GM12878 (cell line): ENCODE measurements at regions not wholly inside any gene's neighbourhood (a gene's known extent, or its start where the extent isn't known, plus 50 kb on each side); places are given as distances from the start of the nearest gene placed in this dataset.

Source experiments
- ATAC-seq: fragments of 200-7000 bp; cut with Tn5 transposase; 3 replicates; pipeline ENCODE4 v1.9.1; 2020; ENCODE audit warnings: mild to moderate bottlenecking, moderate library complexity
- BruUV-seq: library from RNA; stranded (reverse); fragments of 400-500 nt; replicated peaks from 2 replicates; lab custom pipeline; 2021; lab: Mats Ljungman, UMichigan
- CTCF ChIA-PET: fragments of 300-600 bp; sonication (Branson Sonifier 250); formaldehyde crosslinking; extraction: SDS; loops from one replicate; lab custom pipeline; 2021; ENCODE audit warnings: inconsistent platforms; lab: Yijun Ruan, JAX
- POLR2A ChIA-PET: fragments of 350-600 bp; formaldehyde crosslinking; extraction: SDS; loops from one replicate; lab custom pipeline; 2021; ENCODE audit warnings: inconsistent platforms; lab: Charles Lee
- RAD21 ChIA-PET: fragments of 300-600 bp; sonication (Branson Sonifier 250); formaldehyde crosslinking; loops from one replicate; lab custom pipeline; 2023; ENCODE audit warnings: antibody characterized with exemption; ENCODE audit not compliant: unreplicated experiment; lab: Charles Lee
- SMC1A ChIA-PET: fragments of 300-600 bp; sonication (Branson Sonifier 250); formaldehyde crosslinking; loops from one replicate; lab custom pipeline; 2023; ENCODE audit not compliant: unreplicated experiment, uncharacterized antibody; lab: Charles Lee
- DNase-seq: peaks from one replicate; pipeline ENCODE4 v3.0.0-alpha.2; 2011; ENCODE audit warnings: low read depth, low spot score
- FAIRE-seq: peaks from 3 replicates; lab custom pipeline; 2011; peaks lifted over from hg19 to GRCh38; lab: Jason Lieb, UNC
- H2AFZ ChIP-seq: 2 replicates; pipeline ENCODE4 v1.6.0; 2011; ENCODE audit warnings: low read depth, low read length, control low read depth; ENCODE audit not compliant: control insufficient read depth
- H3K27ac ChIP-seq: 2 replicates; pipeline ENCODE4 v1.5.1; 2011; ENCODE audit warnings: control low read depth; ENCODE audit not compliant: control insufficient read depth, insufficient read depth
- H3K27me3 ChIP-seq, 2 experiments: replicated peaks in 1 of 2; 2 replicates each; pipeline versions ENCODE4 v1.6.0 to v1.6.1; 2011; ENCODE audit warnings: low read length in 1 of 2; ENCODE audit not compliant: control insufficient read depth in 2 of 2, insufficient read depth in 2 of 2
- H3K36me3 ChIP-seq, 2 experiments: 2 replicates each; pipeline ENCODE4 v1.5.1; 2011; ENCODE audit warnings: low read length in 1 of 2; ENCODE audit not compliant: control insufficient read depth in 2 of 2, insufficient read depth in 2 of 2
- H3K4me1 ChIP-seq: 2 replicates; pipeline ENCODE4 v1.6.1; 2011; ENCODE audit warnings: mild to moderate bottlenecking, low read length, moderate library complexity, mixed read lengths; ENCODE audit not compliant: control insufficient read depth, insufficient read depth
- H3K4me2 ChIP-seq: 2 replicates; pipeline ENCODE4 v1.6.0; 2011; ENCODE audit warnings: control low read depth; ENCODE audit not compliant: control insufficient read depth, insufficient read depth
- H3K4me3 ChIP-seq: fragments of 200-600 bp; sonication (generic); 2 replicates; pipeline ENCODE4 v1.5.1; 2016
- H3K79me2 ChIP-seq: 2 replicates; pipeline ENCODE4 v1.6.0; 2011; ENCODE audit warnings: low read length; ENCODE audit not compliant: control insufficient read depth, insufficient read depth
- H3K9ac ChIP-seq: 2 replicates; pipeline ENCODE4 v1.8.0; 2011; ENCODE audit warnings: low read length, control low read depth, mixed read lengths; ENCODE audit not compliant: control insufficient read depth, insufficient read depth
- H3K9me3 ChIP-seq: replicated peaks from 3 replicates; pipeline ENCODE4 v1.5.1; 2011; ENCODE audit warnings: mild to moderate bottlenecking, low read length; ENCODE audit not compliant: control insufficient read depth, insufficient read depth
- H4K20me1 ChIP-seq: 2 replicates; pipeline ENCODE4 v1.6.0; 2011; ENCODE audit not compliant: control insufficient read depth, insufficient read depth
- BCL11A ChIP-seq: IDR thresholded peaks from 2 replicates; pipeline ENCODE4 v1.6.1; 2011; ENCODE audit warnings: low read depth, low read length
- BRCA1 ChIP-seq: IDR thresholded peaks from 2 replicates; pipeline ENCODE4 v1.6.1; 2011; ENCODE audit warnings: low read depth, low read length, improper control_type of control experiment
- CEBPB ChIP-seq, 2 experiments: fragments of 150-350 bp in 1 of 2; IDR thresholded peaks; 2 replicates each; pipeline ENCODE4 v1.6.1; 2012 to 2014; ENCODE audit warnings: low read depth in 2 of 2, low read length in 2 of 2, borderline replicate concordance in 1 of 2, inconsistent platforms in 1 of 2
- CHD1 ChIP-seq: IDR thresholded peaks from 2 replicates; pipeline ENCODE4 v1.6.1; 2012; ENCODE audit warnings: low read depth, low read length, improper control_type of control experiment
- CREM ChIP-seq: IDR thresholded peaks from 2 replicates; pipeline ENCODE4 v1.6.1; 2014; ENCODE audit warnings: antibody characterized with exemption, low read depth
- EP300 ChIP-seq, 2 experiments: fragments of 150-350 bp in 1 of 2; IDR thresholded peaks; 2 replicates each; pipeline ENCODE4 v1.6.1; 2011 to 2012; ENCODE audit warnings: low read depth in 2 of 2, low read length in 2 of 2, borderline replicate concordance in 1 of 2, improper control_type of control experiment in 1 of 2, inconsistent platforms in 1 of 2; ENCODE audit not compliant: control insufficient read depth in 1 of 2
- FOXM1 ChIP-seq: IDR thresholded peaks from 2 replicates; pipeline ENCODE4 v1.6.1; 2012; ENCODE audit warnings: low read depth, mild to moderate bottlenecking, inconsistent platforms, low read length, moderate library complexity
- GABPA ChIP-seq: IDR thresholded peaks from 2 replicates; pipeline ENCODE4 v1.6.1; 2014; ENCODE audit warnings: antibody characterized with exemption, low read depth, mild to moderate bottlenecking, inconsistent platforms
- HCFC1 ChIP-seq: fragments of 150-350 bp; IDR thresholded peaks from 2 replicates; pipeline ENCODE4 v1.6.1; 2014; ENCODE audit warnings: low read length
- MEF2B ChIP-seq: fragments of 450-650 bp; IDR thresholded peaks from 2 replicates; pipeline ENCODE4 v1.6.1; 2018; ENCODE audit warnings: mild to moderate bottlenecking, moderate library complexity; ENCODE audit not compliant: partially characterized antibody, poor library complexity, severe bottlenecking
- MTA2 ChIP-seq: fragments of 450-650 bp; IDR thresholded peaks from 2 replicates; pipeline ENCODE4 v1.6.1; 2016; ENCODE audit warnings: low read depth, mild to moderate bottlenecking, moderate library complexity
- MXI1 ChIP-seq: fragments of 150-350 bp; IDR thresholded peaks from 2 replicates; pipeline ENCODE4 v1.6.1; 2011; ENCODE audit warnings: low read depth, mild to moderate bottlenecking, inconsistent platforms, low read length, improper control_type of control experiment
- PAX8 ChIP-seq: fragments of 450-650 bp; IDR thresholded peaks from 2 replicates; pipeline ENCODE4 v1.6.1; 2017; ENCODE audit warnings: mild to moderate bottlenecking, moderate library complexity
- RAD51 ChIP-seq: fragments of 450-650 bp; IDR thresholded peaks from 2 replicates; pipeline ENCODE4 v1.6.1; 2016; ENCODE audit warnings: moderate library complexity, mild to moderate bottlenecking, inconsistent platforms
- RUNX3 ChIP-seq: IDR thresholded peaks from 2 replicates; pipeline ENCODE4 v1.6.1; 2012; ENCODE audit warnings: low read length, inconsistent platforms
- SP1 ChIP-seq: IDR thresholded peaks from one replicate; pipeline ENCODE4 v1.6.1; 2011; ENCODE audit warnings: low read depth, low read length
- TARDBP ChIP-seq: IDR thresholded peaks from 2 replicates; pipeline ENCODE4 v1.6.1; 2016; ENCODE audit warnings: borderline replicate concordance
- TBL1XR1 ChIP-seq: IDR thresholded peaks from 2 replicates; pipeline ENCODE4 v1.6.1; 2012; ENCODE audit warnings: low read depth, low read length, improper control_type of control experiment
- TCF3 ChIP-seq: IDR thresholded peaks from 2 replicates; pipeline ENCODE4 v1.6.1; 2012; ENCODE audit warnings: low read depth, mild to moderate bottlenecking, low read length, borderline replicate concordance; ENCODE audit not compliant: insufficient read depth
- YBX1 ChIP-seq: fragments of 450-650 bp; IDR thresholded peaks from 2 replicates; pipeline ENCODE4 v1.6.1; 2016; ENCODE audit warnings: antibody characterized with exemption
- WGBS: methylation state at CpG from one replicate; pipeline ENCODE4 v1.1.6; 2016; ENCODE audit warnings: low lambda C conversion rate; ENCODE audit not compliant: insufficient replicate concordance, insufficient coverage; ENCODE audit errors: missing lambda C conversion rate; 5-methylcytosine and 5-hydroxymethylcytosine counted together
- in situ Hi-C: fragments of 300-500 bp; cut with MboI; formaldehyde crosslinking; loops from 9 replicates; pipeline ENCODE4 v1.14.3; 2018; ENCODE audit warnings: mixed read lengths
- intact Hi-C: fragments of 100-400 bp; cut with micrococcal nuclease; formaldehyde crosslinking; loops from one replicate; pipeline ENCODE4 v1.14.2; 2022; ENCODE audit not compliant: unreplicated experiment
- TF ChIP-seq, protein P1 (sequence below): fragments of 150-350 bp; IDR thresholded peaks from 2 replicates; pipeline ENCODE4 v1.6.1; 2014; ENCODE audit warnings: mild to moderate bottlenecking, low read depth, low read length
- TF ChIP-seq, protein P2 (sequence below): fragments of 150-350 bp; IDR thresholded peaks from 2 replicates; pipeline ENCODE4 v1.6.1; 2016; ENCODE audit warnings: low read depth, low read length

DNA sequence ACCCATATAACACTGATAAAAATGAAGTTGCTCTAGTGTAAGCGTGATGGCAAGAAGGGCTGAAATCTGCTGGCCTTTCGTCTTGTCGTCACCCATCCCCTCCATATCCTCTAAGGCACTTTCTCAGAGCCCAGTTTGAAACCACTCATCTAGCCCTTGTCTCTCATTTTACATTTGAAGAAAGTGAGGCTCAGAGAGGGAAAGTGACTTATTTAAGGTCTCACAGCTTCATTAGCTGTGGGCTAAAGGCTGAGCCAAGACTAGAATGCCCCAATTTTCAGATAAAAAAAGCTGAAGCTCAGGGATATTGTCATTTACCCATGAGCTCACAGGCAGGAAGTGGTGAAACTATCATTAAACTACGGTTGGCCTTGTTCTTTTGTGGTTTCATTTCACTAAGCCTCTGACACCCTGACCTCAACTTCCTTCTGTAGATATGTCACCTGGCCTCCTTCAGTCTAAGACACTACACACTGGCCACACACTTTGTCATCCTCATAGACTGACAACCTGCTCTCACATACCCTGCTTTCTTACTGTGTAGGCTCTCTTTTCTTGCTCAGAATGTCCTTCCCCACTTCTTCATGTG is 176.7 kb upstream of the DMAC1 start:
- Histone ChIP-seq H3K4me3 (no peak overlapping the region), H3K27ac (peak overlapping the region; percentile 74), H3K79me2 (no peaks in the 10 kb centered on the region), H3K36me3 (no peaks in the 10 kb centered on the region), H3K27me3 (no peaks in the 10 kb centered on the region), H3K4me1 (peaks cover 38% of the 10 kb centered on the region), H2AFZ (peak overlapping the region; percentile 25), H3K4me2 (peak overlapping the region; percentile 28), H3K9me3 (no peaks in the 10 kb centered on the region), H3K9ac (no peak overlapping the region), H4K20me1 (no peaks in the 10 kb centered on the region)
- ATAC-seq, result peak; percentile 98
- intact Hi-C loops (loop anchor here (5.0 to 10.0 kb wide), 2 partner anchors 179 to 681 kb away; partner anchors contain the start of gene DMAC1), in situ Hi-C loops (loop anchor here (10.0 kb wide), 2 partner anchors 181 to 681 kb away; partner anchors contain the start of gene DMAC1)
- POLR2A ChIA-PET, result no interaction called here
- CTCF ChIA-PET, result interaction anchor here (0.9 to 1.0 kb wide), 2 partner anchors 18 to 132 kb away, joined by 3 read pairs; no protein-coding TSS in a partner anchor
- FAIRE-seq, result peak; percentile 99
- 3% methylated on average over 4 of the region's 4 CpGs for WGBS
- BruUV-seq, result no TSS peak
- RAD21 ChIA-PET, result interaction anchor here (1.1 kb wide), 1 partner anchor 48 kb away, joined by 3 read pairs; no protein-coding TSS in a partner anchor
- SMC1A ChIA-PET, result interaction anchor here (0.8 to 2.8 kb wide), 4 partner anchors 12 to 184 kb away, joined by 3 to 7 read pairs (median 4); no protein-coding TSS in a partner anchor
- DNase-seq, result peak; percentile 89
- TF ChIP-seq HCFC1 (no peak), MEF2B (peak; percentile 77), BCL11A (peak; percentile 84), TBL1XR1 (no peak), RAD51 (peak; percentile 75), TARDBP (no peak), PAX8 (no peak), CEBPB (IDR thresholded peaks at IDR 0.05; ENCODE audit: borderline replicate concordance in 1 of 2, low read depth in 2 of 2, low read length in 2 of 2) (no peak), MXI1 (0 out of 2 replicates have a peak, but pooled peaks have one; percentile 57), TCF3 (peak; percentile 72; the same call in 1 of the 2 replicates), BRCA1 (no peak), SP1 (peak; percentile 36), CREM (peak; percentile 90; the same call in 1 of the 2 replicates), YBX1 (no peak), FOXM1 (peak; percentile 80; the same call in 1 of the 2 replicates), RUNX3 (peak; percentile 100), MTA2 (peak; percentile 98), EP300 (IDR thresholded peaks at IDR 0.05; ENCODE audit: borderline replicate concordance in 1 of 2, control insufficient read depth in 1 of 2, low read depth in 2 of 2, low read length in 2 of 2) (peak; percentile 93 to 96; a peak in 3 of 4 replicates), GABPA (peak; percentile 75), CHD1 (no peak)
- TF ChIP-seq, protein P1, sequence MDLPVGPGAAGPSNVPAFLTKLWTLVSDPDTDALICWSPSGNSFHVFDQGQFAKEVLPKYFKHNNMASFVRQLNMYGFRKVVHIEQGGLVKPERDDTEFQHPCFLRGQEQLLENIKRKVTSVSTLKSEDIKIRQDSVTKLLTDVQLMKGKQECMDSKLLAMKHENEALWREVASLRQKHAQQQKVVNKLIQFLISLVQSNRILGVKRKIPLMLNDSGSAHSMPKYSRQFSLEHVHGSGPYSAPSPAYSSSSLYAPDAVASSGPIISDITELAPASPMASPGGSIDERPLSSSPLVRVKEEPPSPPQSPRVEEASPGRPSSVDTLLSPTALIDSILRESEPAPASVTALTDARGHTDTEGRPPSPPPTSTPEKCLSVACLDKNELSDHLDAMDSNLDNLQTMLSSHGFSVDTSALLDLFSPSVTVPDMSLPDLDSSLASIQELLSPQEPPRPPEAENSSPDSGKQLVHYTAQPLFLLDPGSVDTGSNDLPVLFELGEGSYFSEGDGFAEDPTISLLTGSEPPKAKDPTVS, result no peak
- TF ChIP-seq, protein P2, sequence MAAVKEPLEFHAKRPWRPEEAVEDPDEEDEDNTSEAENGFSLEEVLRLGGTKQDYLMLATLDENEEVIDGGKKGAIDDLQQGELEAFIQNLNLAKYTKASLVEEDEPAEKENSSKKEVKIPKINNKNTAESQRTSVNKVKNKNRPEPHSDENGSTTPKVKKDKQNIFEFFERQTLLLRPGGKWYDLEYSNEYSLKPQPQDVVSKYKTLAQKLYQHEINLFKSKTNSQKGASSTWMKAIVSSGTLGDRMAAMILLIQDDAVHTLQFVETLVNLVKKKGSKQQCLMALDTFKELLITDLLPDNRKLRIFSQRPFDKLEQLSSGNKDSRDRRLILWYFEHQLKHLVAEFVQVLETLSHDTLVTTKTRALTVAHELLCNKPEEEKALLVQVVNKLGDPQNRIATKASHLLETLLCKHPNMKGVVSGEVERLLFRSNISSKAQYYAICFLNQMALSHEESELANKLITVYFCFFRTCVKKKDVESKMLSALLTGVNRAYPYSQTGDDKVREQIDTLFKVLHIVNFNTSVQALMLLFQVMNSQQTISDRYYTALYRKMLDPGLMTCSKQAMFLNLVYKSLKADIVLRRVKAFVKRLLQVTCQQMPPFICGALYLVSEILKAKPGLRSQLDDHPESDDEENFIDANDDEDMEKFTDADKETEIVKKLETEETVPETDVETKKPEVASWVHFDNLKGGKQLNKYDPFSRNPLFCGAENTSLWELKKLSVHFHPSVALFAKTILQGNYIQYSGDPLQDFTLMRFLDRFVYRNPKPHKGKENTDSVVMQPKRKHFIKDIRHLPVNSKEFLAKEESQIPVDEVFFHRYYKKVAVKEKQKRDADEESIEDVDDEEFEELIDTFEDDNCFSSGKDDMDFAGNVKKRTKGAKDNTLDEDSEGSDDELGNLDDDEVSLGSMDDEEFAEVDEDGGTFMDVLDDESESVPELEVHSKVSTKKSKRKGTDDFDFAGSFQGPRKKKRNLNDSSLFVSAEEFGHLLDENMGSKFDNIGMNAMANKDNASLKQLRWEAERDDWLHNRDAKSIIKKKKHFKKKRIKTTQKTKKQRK, result no peak
